PFSK-1 (cell line): ENCODE measurements at regions not wholly inside any gene's neighbourhood (a gene's known extent, or its start where the extent isn't known, plus 50 kb on each side); places are given as distances from the start of the nearest gene placed in this dataset.

ENCODE experiments used
- FOXP2 ChIP-seq: optimal IDR thresholded peaks from 2 replicates; pipeline ENCODE3; 2011; ENCODE audit warnings: borderline replicate concordance, control low read depth, inconsistent platforms; ENCODE audit not compliant: insufficient read depth; ENCODE audit errors: extremely low read length, extremely low read depth
- POLR2AphosphoS5 ChIP-seq: IDR thresholded peaks from 2 replicates; pipeline ENCODE4 v1.6.1; 2012; ENCODE audit warnings: low read depth, mild to moderate bottlenecking, control low read depth, low read length, moderate library complexity
- SIN3A ChIP-seq: IDR thresholded peaks from 2 replicates; pipeline ENCODE4 v1.6.1; 2012; ENCODE audit warnings: mild to moderate bottlenecking, low read length, moderate library complexity, borderline replicate concordance; ENCODE audit not compliant: insufficient read depth
- TAF1 ChIP-seq: IDR thresholded peaks from 2 replicates; pipeline ENCODE4 v1.6.1; 2012; ENCODE audit warnings: low read length, control low read depth, borderline replicate concordance; ENCODE audit not compliant: insufficient read depth
- TF ChIP-seq, protein P1 (sequence below), 2 experiments: IDR thresholded peaks; 2 replicates each; pipeline versions ENCODE4 v1.6.1 to v1.8.0; 2011 to 2012; ENCODE audit warnings: low read depth in 2 of 2, low read length in 2 of 2, control low read depth in 1 of 2, inconsistent platforms in 1 of 2, mild to moderate bottlenecking in 1 of 2, moderate library complexity in 1 of 2; ENCODE audit not compliant: insufficient read depth in 1 of 2

DNA sequence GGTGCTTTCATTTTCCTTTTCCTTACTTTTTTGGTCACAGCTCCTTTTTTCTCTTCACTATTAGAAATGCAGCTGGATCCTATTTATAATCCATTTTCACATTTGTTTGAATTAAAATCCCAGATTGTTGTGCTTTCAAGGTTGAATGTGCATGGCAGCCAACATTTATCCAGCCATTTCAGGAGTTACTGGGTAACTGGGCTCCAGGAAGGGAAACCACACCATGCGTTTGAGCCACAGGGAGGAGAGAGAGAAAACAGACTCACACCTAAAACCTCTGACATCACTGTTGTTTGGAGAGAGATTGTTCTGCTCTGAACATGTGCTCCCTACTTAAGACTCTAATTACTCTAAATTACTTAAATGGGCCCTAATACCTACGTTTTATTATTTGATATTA, 173.4 kb downstream of the BMP2 start:
- TF ChIP-seq POLR2AphosphoS5: no peak

DNA sequence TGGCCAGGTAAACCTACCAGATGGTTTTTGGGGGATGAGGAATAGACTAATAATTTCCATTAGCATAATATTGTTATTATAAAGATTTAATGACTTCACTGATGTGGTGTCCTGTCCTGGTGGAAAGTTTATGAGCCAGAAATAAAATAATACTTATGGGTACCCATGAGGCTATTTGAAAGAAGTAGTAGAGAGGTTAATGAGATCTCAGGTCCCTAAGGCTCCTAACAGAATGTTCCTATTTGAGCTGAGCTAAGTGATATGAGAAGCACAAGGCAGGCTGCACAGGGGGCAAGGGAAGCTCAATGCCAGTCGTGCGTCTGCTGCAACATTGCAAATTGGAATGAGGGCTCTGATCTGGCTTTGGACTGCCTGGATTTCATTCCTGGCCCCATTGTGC, 174.1 kb downstream of the BMP2 start:
- TF ChIP-seq TAF1: no peak
- TF ChIP-seq, protein P1, sequence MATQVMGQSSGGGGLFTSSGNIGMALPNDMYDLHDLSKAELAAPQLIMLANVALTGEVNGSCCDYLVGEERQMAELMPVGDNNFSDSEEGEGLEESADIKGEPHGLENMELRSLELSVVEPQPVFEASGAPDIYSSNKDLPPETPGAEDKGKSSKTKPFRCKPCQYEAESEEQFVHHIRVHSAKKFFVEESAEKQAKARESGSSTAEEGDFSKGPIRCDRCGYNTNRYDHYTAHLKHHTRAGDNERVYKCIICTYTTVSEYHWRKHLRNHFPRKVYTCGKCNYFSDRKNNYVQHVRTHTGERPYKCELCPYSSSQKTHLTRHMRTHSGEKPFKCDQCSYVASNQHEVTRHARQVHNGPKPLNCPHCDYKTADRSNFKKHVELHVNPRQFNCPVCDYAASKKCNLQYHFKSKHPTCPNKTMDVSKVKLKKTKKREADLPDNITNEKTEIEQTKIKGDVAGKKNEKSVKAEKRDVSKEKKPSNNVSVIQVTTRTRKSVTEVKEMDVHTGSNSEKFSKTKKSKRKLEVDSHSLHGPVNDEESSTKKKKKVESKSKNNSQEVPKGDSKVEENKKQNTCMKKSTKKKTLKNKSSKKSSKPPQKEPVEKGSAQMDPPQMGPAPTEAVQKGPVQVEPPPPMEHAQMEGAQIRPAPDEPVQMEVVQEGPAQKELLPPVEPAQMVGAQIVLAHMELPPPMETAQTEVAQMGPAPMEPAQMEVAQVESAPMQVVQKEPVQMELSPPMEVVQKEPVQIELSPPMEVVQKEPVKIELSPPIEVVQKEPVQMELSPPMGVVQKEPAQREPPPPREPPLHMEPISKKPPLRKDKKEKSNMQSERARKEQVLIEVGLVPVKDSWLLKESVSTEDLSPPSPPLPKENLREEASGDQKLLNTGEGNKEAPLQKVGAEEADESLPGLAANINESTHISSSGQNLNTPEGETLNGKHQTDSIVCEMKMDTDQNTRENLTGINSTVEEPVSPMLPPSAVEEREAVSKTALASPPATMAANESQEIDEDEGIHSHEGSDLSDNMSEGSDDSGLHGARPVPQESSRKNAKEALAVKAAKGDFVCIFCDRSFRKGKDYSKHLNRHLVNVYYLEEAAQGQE (IDR thresholded peaks at IDR 0.05; ENCODE audit: insufficient read depth in 1 of 2, low read depth in 2 of 2, low read length in 2 of 2): no peak

DNA sequence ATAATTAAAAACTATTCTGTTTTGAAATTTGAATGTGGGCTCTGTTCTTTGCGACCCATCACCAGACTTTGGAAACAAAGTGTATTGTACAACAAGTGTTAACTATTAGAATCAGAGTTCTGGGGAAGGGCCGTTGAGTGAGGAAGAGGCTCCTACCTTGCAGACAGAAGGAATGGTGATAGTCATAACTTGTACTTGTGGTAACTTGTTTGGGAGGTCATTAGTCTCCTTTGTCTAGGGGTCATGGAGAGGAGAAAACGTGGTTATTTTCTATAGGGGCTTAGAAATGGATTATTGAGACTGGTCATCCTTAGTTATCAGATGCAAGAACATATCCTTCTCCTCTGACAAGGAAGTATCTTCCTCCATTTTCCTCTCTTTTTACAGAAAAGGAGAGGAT, 174.8 kb downstream of the BMP2 start:
- TF ChIP-seq SIN3A (no peak), POLR2AphosphoS5 (no peak), TAF1 (no peak), FOXP2 (no peak)
- TF ChIP-seq, protein P1 (IDR thresholded peaks at IDR 0.05; ENCODE audit: insufficient read depth in 1 of 2, low read depth in 2 of 2, low read length in 2 of 2): no peak

DNA sequence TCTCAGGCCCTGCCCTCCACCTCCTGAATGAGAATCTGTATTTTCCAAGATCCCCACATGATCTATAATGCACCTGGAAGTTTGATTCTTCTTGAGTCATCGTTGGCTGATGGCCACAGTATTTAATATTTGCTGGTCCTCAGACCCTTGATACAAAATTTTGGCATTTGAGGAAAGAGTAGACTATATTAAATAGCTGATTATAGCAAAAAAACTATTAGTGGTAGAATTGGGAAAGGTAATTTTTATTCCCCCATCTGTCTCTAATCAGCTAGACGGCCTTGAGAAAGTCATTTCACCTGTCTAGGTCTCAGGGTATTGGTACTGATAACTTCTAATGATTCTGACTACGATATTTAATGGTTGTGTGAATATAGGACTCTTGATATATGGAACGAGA, 176.8 kb downstream of the BMP2 start:
- TF ChIP-seq TAF1: no peak
- TF ChIP-seq SIN3A: no peak
- TF ChIP-seq, protein P1 (IDR thresholded peaks at IDR 0.05; ENCODE audit: insufficient read depth in 1 of 2, low read depth in 2 of 2, low read length in 2 of 2): no peak

DNA sequence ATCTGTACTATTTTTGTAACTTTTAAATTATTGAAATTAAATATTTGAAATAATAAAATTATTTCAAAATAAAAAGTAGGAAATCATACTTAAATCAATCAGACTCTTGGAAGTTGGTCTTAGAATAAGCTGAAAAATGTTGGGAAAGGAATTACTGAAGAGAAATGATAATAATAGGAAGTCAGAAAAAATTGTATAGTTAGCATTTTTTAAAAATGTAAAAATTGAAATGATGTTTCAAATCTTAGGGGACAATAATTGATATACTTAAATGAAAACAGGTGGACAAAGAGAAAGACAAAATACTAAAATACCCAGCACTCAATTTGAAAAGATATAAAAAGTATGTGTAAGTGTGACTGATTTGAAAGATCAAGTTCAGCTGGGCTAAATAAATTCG, 186.1 kb downstream of the BMP2 start:
- no peak for TF ChIP-seq TAF1
- TF ChIP-seq, protein P1 (IDR thresholded peaks at IDR 0.05; ENCODE audit: insufficient read depth in 1 of 2, low read depth in 2 of 2, low read length in 2 of 2): no peak
- TF ChIP-seq FOXP2: no peak
- no peak for TF ChIP-seq POLR2AphosphoS5

DNA sequence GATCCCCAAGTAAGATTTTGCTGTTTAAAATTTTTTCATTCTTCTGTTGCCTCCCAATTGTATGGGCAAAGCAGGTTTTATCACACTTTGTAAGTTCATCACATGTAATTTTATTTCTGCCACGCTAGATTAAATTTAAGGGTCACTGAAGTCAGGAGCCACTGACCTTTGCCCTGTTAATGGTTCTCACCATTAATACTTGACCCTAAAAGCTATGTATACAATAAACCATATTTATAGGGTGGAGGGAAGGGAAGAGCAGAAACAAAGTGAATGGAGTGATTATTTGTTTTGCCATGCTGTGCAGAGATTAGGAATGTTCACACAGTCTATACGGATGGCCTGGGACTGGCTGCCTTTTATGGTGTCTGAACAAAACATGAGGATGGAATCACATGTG, 186.7 kb downstream of the BMP2 start:
- TF ChIP-seq, protein P1 (IDR thresholded peaks at IDR 0.05; ENCODE audit: insufficient read depth in 1 of 2, low read depth in 2 of 2, low read length in 2 of 2): no peak
- TF ChIP-seq TAF1 (no peak), FOXP2 (no peak), POLR2AphosphoS5 (no peak), SIN3A (no peak)
